LNCaP clone FGC (cell line): ENCODE measurements at regions not wholly inside any gene's neighbourhood (a gene's known extent, or its start where the extent isn't known, plus 50 kb on each side); places are given as distances from the start of the nearest gene placed in this dataset.

Experiments
- DNase-seq: peaks from one replicate; pipeline ENCODE4 v3.0.0-alpha.2; 2011; ENCODE audit warnings: low read depth
- H3K4me3 ChIP-seq: 2 replicates; pipeline ENCODE4 v1.5.1; 2011; ENCODE audit warnings: mild to moderate bottlenecking, low read depth, low read length, control low read depth
- CTCF ChIP-seq: IDR thresholded peaks from 2 replicates; pipeline ENCODE4 v1.5.1; 2012; ENCODE audit warnings: mild to moderate bottlenecking; ENCODE audit not compliant: control insufficient read depth, insufficient read depth; ENCODE audit errors: extremely low read depth

GRCh38 chr17:5783269-5783668 is 199.0 kb upstream of the NLRP1 start:
- H3K4me3 ChIP-seq, result no peak overlapping the region
- no peak for TF ChIP-seq CTCF
- DNase-seq, result no peak

GRCh38 chr17:5783851-5784250 is 199.5 kb upstream of the NLRP1 start:
- no peak overlapping the region for H3K4me3 ChIP-seq
- DNase-seq, result no peak
- TF ChIP-seq CTCF, result no peak

- H3K4me3 ChIP-seq, result no peak overlapping the region
- TF ChIP-seq CTCF, result no peak
- no peak for DNase-seq
Observed at GRCh38 chr17:5784791-5785190, 200.5 kb upstream of the NLRP1 start.

- no peak for DNase-seq
- H3K4me3 ChIP-seq, result no peak overlapping the region
- no peak for TF ChIP-seq CTCF
Observed at GRCh38 chr17:5785338-5785737, 201.0 kb upstream of the NLRP1 start.

GRCh38 chr17:5785867-5786509 is 201.7 kb upstream of the NLRP1 start:
- no peak for DNase-seq
- TF ChIP-seq CTCF, result no peak
- no peak overlapping the region for H3K4me3 ChIP-seq

GRCh38 chr17:5786510-5786875 is 202.2 kb upstream of the NLRP1 start:
- no peak for TF ChIP-seq CTCF
- no peak overlapping the region for H3K4me3 ChIP-seq
- DNase-seq, result no peak

- no peak overlapping the region for H3K4me3 ChIP-seq
- DNase-seq, result no peak
- no peak for TF ChIP-seq CTCF
Observed at GRCh38 chr17:5788266-5788900, 204.1 kb upstream of the NLRP1 start.
